Non-pigmented ciliary epithelial cell (primary cell): ENCODE measurements at regions not wholly inside any gene's neighbourhood (a gene's known extent, or its start where the extent isn't known, plus 50 kb on each side); places are given as distances from the start of the nearest gene placed in this dataset.

Experiments used
- DNase-seq: peaks from one replicate; pipeline ENCODE4 v3.0.0-alpha.2; 2010; ENCODE audit warnings: low read depth

DNA sequence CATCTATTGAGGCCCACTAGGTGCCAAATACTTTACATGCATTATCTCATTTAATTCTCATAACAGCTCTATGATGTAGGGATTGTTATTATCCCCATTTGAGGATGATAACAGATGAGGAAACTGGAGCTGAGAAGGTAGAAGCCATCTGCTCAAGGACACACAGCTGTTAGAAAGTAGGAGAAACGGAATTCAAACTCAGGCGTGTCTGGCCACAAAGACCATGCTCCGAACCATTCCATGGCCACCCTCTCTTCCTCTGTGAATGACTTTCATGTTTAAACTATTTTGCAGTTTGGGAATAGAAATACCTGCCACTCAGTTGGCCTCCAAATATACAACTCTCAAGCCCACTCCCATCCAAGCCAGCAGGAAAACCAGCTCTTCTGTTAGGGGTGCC lies 87.6 kb upstream of the ANKRD55 start:
- DNase-seq = no peak

DNA sequence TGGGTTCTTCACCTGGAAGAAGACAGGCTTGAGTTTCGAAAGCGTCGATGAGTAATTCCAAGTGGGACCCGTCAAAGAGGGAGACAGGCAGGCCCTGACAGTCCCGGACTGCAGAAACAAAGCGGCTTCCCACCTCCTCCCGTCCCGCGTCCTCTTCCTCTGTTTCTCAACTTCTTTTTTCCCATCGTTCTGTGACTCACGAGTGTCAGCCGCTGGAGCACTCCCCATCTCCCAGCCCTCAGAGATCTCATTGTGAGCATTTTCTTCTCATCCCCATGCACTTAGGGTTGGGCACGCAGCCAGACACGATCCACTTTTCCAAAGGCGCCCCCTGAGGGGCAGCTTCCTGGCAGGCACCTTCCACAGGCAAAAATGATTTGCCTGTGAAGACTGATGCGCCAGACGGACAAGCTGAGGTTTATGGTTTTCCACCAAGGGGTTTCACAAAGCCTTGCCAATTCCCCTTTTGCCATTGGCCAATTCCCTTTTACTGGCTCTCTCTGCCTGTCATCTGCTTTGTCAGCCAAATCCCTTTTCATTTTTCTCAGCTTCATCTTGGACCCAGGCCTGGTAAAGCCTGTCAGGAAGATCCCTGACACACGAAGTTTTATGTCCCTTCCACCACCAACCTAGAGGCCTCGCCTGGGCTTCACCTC lies 86.5 kb upstream of the ANKRD55 start:
- no peak for DNase-seq

DNA sequence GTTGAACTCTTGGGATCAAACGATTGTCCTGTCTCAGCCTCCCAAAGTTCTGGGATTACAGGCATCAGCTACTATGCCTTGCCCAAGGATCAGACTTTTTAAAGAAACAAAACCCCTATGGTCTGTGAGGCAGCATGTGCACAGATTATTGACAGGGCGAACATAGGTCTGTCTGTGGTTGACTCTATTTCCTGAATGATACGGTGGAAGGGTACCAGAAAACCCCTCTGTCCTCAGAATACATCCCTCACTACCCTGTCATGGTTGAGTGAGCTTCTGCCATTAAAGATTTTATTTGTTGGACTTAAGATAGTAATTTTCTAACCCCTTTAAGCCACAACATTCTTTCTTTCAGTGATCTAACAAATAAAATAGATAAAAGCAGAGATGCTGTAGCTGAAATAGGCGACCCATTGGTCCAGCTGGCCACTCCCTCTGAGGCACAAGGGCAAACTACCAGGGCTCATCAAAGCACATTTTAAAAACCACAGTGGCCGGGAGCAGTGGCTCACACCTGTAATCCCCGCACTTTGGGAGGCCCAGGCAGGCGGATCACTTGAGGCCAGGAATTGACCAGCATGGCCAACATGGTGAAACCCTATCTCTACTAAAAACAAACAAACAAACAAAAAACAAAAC lies 84.9 kb upstream of the ANKRD55 start:
- DNase-seq = no peak

DNA sequence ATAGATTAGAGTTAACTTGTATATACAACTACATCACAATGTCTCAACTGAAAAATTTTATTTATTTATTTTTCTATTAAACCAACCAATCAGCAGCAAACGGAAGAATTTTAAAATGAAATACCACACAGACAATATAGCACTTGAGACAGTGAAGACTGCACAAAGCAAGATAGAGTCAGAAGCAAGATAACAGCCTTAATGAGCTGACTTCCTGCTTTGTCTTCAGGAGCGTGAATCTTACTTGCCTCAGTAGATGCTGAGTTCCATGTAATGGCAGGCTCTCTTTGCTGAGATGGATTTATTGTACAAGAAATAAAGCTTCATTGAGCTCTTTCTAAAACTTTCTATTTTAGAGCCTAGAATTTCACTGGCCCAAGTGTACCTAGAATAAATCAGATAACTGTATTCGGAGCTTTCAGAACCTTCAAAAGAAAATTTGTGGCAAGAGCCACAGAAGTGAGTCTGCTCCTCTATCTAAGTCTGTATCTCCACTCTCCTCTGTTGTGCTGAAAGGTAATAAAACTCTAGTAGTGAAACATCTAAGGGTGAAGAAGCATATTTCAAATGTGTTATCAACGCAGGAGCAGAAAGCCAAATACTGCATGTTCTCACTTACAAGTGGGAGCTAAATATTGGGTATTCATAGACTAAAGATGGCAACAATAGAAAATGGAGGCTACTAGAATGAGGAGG lies 83.3 kb upstream of the ANKRD55 start:
- DNase-seq = no peak

DNA sequence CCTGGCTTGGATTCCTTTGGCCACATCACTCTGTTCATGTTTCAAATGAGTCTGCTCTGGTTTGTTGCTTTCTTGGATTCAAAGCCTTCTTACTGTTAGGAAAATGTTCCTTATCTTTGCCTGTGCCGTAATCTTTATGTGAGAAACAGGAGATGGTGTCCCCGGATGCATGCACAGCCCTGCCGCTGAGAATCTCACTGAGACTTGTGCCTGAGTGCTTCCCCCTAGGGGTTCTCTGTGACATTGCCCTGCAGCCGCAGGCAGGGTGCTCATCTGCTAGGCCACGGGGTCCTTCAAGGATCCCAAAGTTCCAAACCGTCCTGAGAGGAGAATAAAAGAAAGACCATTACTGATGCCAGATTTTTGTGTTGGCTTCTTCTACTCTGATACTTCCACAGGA lies 81.4 kb upstream of the ANKRD55 start:
- no peak for DNase-seq

DNA sequence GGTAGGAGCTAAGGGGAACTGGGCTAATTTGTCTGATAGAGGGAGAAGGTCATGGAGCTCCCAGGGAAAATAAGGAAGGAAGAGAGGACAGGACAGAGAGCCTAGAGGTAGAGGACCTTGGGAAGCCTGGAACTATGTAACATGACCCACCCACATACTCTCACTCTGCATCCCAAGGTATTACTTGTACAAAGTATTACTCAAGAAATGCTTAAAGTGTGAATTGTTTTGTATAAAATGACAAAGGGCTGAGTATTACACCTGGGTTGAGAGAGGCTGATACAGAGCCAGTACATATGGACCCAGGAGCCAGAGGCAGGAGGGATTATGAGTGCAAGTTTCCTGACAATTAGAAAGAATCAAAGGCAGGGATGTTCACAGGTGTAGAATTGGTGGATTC lies 80.5 kb upstream of the ANKRD55 start:
- DNase-seq = no peak

DNA sequence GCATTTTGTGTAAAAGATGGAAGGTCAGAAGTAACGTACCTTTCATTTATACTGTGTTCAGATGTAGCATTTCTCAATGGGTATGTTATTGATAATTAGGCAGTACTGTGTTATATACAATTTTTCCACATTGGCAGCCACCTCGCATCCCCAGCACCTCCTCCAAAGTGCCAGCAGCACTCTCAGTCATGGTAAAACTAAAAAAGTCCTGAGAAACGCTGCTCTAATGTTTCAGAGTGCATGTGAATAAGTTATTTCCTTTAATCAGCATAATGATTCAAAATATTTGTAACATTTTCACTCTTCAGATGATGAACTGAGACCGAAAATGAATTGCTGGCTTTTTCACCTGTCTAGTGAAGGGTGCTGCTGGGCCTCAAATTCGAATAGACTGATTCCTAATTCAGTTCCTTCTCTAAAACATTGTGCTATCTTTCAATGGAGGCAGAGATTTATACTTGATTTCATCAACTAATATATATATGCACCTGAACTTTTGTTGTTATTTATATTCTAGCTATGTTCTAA lies 79.9 kb upstream of the ANKRD55 start:
- no peak for DNase-seq

DNA sequence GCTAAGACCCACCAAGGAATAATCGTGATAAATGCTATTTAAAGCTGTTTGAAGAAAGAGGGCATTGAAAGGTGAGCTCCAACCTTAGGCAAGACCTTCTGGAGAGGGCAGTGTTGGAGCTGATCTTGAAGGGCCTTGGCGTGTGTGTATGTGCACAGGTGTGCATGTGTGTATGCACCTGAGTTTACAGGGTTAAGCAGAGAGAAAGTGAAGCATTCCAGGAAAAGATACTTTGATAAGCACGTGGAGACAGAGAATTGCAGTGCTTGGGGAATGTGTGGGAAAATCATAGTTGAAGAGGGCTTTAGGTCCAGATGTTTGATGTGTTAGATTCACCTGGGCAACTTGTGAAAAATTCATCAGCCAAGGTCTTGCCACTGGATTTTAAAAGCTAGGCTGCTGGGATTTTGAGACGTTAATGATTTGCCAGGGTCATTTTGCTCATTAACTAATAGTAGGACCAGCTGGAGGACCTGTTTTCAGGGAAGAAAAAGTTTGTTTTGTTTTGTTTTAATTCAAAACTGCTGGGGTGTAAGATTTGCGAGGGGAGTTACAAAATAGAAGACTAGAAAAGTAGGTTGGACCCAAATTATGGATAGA lies 78.3 kb upstream of the ANKRD55 start:
- DNase-seq = no peak

DNA sequence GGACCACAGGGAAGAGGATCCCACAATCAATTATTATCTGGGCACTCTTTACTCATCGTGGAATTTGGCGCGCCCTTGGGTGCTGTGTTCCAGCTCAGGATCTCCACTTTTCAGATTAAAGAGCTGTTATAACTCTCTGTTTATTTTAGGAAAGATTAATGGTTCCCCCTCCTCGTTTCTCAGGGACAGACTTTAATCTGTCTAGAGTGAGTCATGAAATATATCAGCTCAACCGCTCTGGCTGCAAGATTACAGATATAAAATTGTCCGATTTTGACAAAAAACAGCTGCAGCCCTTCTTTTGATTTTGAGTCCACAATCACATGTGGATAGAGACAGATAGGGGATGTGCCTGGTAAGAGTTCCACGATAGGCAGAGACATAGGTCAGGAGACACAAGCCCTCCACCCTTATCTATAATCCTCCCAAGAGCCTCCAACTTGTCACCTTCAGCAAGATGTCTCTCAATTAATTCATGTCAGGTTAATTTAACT lies 77.6 kb upstream of the ANKRD55 start:
- no peak for DNase-seq

DNA sequence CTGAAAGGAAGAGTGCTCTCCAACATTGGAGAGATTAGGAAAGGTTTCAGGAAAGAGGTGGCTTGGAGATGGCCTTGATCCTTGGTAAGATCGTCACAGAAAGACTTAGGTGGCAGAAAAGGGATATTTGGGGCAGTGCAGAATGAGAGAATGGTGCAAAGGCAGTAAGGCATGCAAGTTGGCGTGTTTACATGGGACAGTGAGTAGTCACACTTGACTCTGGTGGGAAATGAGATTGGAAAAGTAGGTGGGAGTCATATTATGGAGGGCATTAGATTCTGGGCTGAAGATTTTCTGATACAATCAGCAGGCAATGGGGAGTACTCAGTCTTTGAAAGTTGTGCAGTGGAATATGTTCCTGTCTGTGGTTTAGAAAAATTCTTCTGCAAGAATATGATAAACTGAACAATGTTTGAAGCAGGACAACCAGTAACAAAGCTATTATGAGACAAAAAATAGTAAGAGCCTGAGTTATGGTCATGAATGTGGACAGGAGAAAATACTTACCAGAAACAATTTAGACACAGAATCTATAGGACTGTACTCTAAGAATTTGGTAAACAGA lies 76.2 kb upstream of the ANKRD55 start:
- no peak for DNase-seq

DNA sequence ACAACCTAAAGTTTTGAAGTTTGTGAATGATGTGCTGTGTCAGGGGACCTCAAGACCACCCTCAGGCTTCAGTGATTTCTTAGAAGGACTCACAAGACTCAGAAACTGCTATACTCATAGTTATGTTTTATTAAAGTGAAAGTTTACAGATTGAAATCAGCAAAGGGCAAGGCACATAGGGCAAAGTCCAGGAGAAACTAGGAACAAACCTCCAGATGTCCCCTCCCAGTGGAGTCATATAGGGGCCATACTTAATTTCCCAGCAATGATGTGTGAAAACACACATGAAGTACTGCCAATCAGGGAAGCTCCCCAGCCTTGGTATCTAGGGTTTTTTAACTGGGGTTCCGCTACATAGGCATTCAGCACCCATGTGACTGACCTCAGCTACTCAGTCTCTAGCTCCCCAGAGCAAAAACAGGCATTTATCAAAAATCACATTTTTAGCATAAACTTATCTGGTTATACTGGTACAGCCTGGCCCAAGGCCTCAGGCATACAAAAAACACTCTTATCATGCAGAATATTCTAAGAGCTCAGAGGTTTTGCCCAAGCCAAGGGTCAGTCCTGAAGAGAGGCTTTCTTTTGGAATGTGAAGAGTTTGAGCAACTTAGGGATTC lies 74.7 kb upstream of the ANKRD55 start:
- DNase-seq = no peak

DNA sequence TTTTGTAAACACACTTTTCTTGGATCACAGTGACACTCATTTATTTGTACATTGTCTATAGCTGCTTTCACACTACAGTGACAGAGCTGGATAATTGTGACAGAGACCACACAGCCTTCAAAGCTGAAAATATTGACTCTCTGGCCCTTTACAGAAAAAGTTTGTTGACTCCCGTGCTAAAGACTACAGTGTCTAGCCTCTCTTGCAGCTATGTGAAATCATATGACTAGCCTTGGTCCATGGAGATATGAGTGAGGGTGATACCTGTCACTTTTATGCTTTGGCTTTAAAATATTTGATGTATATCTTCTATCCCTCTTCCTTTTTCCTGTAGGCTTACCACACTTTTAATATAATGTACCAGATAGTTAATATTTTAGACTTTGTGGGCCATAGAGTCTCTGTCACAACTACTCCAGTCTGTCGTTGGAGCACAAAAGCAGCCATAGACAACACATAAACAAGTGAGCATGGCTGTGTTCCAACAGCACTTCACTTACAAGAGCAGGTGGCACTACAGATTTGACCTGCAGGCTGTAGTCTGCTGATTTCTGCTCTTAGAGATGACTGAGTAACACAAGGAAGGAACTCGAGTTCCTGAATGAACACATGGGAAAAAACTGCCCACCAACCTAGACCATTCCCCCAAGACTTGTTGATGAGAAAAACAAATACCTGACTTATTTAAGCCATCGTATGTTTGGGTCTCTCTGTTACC lies 73.5 kb upstream of the ANKRD55 start:
- DNase-seq = no peak

DNA sequence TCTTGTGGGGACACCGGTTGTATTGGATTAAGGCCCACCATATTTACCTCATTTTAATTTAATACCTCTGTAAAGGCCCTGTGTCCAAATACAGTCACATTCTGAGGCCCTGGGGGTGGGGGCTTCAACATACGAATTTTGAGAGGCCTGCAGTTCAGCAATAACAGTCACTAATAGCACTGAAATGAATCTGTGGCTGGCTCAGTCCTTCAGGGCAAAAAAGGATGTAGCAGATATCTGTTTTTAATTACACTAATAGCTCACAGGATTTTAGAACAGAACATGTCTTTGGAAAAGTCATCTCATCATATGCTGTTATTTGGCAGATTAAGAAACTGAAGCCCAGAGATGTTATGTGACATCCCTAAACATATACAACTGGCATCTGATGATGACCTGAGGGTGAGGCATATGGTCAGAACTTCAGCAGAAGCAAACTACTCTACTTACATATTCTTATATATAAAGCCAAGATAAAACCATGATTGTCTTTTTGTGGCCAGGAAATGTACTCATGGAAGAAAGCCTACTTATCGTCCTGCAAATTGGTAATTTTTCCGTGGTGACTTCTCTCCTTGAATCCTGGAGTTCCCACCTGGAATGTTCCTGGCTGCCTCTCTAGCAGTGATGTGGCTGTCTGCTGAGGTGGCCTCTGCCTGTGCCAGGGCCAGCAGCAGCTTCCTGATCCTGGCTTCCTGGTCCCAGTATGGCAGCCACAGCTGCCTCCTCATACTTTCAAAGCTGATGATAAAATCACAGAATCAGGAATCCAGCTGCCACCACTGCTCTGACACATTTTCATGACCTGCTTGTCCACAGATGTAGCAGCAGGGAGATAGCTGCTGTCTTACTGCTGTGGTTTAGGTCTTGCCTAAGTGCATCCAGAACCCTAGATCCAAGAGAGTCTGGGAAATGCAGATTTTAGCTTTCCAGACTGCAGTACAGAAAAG lies 72.1 kb upstream of the ANKRD55 start:
- no peak for DNase-seq

DNA sequence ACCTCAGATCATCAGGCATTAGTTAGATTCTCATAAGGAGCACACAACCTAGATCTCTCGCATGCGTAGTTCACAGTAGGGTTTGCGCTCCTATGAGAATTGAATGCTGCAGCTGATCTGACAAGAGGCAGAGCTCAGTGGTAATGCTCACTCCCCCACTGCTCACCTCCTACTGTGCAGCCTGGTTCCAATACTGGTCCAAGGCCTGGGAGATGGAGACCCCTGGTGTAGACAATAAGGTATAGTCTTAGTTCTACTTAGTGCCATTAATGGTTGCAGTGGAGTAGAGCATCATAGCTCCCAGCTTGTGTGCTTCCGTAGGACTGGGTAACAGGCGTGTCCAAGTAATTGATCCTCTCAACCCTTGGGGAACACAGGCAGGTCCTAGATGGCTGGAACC lies 70.4 kb upstream of the ANKRD55 start:
- DNase-seq = no peak

DNA sequence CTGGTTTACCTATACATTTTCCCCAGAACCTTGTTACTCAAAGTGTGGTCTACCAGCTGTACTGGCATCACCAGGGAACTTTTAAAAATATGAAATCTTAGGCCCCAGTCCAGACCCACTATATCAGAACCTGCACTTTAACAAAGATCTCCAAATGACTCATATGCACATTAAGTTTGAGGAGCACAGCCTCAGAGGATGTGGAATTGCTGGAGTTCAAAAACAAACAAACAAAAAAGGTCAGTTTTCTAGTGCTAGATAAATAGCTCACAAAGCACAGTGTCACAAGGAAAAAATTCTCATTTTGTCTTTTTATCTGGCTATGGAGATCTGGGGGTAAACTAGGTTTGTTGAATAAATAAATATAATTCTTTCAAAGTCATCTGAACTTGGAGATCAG lies 68.9 kb upstream of the ANKRD55 start:
- DNase-seq = no peak

DNA sequence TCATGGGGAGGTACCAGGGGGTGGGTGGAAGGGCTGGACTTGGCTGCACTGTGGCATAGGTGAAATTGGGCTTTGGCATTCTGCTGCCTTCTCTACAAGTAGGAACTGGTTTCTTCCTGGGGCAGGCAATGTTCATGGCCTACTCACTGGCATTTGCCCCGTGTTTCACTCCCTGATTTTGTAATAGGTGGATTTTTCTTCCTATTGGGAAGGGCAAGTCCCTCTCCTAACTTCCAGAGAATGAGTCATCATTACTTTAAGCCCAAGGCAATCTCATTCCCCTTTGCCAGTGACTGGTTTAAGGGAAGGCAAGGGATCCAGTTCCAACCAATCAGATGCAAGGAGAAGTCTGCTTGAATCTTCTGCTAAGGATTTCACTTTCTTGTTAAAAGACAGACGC lies 67.9 kb upstream of the ANKRD55 start:
- DNase-seq = no peak

DNA sequence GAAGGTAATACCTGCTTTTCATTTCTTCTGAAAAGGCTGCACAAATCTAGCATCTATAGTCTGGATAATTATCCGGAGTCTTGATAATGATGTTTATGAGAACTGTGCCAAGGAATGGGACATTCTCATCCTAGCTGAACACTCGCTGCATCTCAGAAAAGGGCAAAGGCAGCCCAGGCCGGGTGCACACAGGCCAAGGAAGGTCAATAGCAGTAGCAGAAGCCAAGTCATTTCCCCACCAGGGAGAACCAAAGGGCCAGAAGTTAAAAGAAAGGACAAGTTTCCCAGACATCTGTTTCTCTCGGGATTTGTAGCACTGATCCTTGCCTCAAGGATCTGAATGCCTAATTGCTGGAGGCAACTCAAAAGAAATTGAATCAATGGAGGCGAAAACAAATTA lies 66.1 kb upstream of the ANKRD55 start:
- DNase-seq = no peak

DNA sequence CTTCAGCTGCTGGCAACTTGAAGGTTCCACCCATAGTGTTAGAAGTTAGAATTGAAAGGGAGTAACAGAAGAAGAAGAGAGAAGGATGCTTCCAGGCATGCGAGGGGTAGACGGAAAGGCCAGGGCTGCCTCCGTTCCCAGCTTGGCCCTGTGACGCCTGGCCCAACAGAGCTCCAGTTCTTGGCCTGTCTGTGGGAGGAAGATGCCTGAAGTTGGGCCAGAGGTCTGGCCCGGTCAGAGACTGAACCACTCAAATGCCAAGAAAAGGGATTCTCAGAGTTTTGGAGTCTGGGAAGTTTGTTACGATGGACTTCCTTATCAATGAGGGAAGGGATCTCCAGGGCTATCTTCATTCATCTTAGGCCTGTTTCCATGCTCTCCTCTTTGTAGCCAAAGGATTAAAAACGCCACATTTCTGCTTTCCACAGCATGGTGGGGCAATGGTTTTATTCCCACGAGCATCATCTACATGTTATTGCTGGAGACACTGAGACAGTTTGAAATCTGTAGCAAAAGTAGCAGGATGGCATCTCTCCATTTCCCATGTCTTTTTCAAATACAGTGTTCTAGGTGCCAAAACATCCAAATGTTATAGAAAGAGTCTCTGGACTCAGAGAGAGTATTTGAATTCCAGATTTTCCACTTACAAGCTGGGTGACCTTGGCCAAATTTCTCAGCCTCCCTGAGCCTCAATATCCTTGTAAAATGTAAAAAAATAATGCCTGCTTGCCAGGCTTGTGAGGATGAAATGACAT lies 65.4 kb upstream of the ANKRD55 start:
- DNase-seq = no peak

DNA sequence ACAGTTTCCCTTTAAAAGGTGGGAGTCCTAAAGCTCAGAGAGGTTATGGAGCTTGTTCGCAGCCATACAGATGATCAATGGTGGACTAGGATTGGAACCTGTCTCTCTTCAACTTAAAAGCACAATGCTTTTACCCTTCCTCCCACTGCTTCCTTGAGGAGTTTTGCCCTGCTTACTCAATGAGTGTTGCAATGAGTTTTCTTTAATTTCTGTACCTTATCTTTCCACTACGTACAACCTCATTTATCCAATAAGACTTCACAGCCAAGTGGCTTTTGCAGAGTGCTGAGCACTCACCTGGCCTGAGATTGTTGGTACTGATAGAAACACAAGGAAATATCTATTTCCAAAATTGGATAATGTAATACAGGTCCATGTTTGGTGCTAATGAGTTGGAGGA lies 64.7 kb upstream of the ANKRD55 start:
- DNase-seq = no peak
